WTC11 (cell line): ENCODE measurements at regions not wholly inside any gene's neighbourhood (a gene's known extent, or its start where the extent isn't known, plus 50 kb on each side); places are given as distances from the start of the nearest gene placed in this dataset.

ENCODE experiments used
- AFF4 ChIP-seq: sonication (generic); formaldehyde crosslinking; IDR thresholded peaks from 2 replicates; pipeline ENCODE4 v1.8.1; 2023; ENCODE audit warnings: mild to moderate bottlenecking, missing genetic modification reagents, borderline replicate concordance
- ATF2 ChIP-seq: sonication (generic); formaldehyde crosslinking; IDR thresholded peaks from 2 replicates; pipeline ENCODE4 v1.8.1; 2022; ENCODE audit warnings: low read depth, missing genetic modification reagents, borderline replicate concordance
- CREB1 ChIP-seq: sonication (generic); formaldehyde crosslinking; IDR thresholded peaks from 2 replicates; pipeline ENCODE4 v1.8.0; 2023; ENCODE audit warnings: mild to moderate bottlenecking, missing genetic modification reagents
- CTCF ChIP-seq: fragments of 200-600 bp; IDR thresholded peaks from 2 replicates; pipeline ENCODE4 v1.8.0; 2022; ENCODE audit warnings: antibody characterized with exemption
- ETV6 ChIP-seq: sonication (generic); formaldehyde crosslinking; IDR thresholded peaks from 2 replicates; pipeline ENCODE4 v1.8.1; 2022; ENCODE audit warnings: mild to moderate bottlenecking, missing genetic modification reagents
- JUN ChIP-seq: sonication (generic); formaldehyde crosslinking; IDR thresholded peaks from 2 replicates; pipeline ENCODE4 v1.8.0; 2023; ENCODE audit warnings: mild to moderate bottlenecking, missing genetic modification reagents
- USF2 ChIP-seq: sonication (generic); formaldehyde crosslinking; IDR thresholded peaks from 2 replicates; pipeline ENCODE4 v1.8.1; 2023; ENCODE audit warnings: mild to moderate bottlenecking, missing genetic modification reagents, moderate library complexity
- ZBTB43 ChIP-seq: sonication (generic); formaldehyde crosslinking; IDR thresholded peaks from 2 replicates; pipeline ENCODE4 v1.8.1; 2023; ENCODE audit warnings: mild to moderate bottlenecking, missing genetic modification reagents
- ZNF512 ChIP-seq: sonication (generic); formaldehyde crosslinking; IDR thresholded peaks from 2 replicates; pipeline ENCODE4 v1.8.1; 2022; ENCODE audit warnings: missing genetic modification reagents, borderline replicate concordance

GRCh38 chr11:31874631-31875191 lies 63.6 kb upstream of the PAX6 start:
- TF ChIP-seq USF2 (CRISPR knock-in tag) = no peak
- TF ChIP-seq ATF2 (CRISPR knock-in tag) = no peak
- TF ChIP-seq CTCF = no peak
- no peak for TF ChIP-seq ZNF512
- no peak for TF ChIP-seq AFF4 (CRISPR knock-in tag)
- TF ChIP-seq ETV6 (CRISPR knock-in tag) = no peak
- TF ChIP-seq CREB1 (CRISPR knock-in tag) = no peak
- no peak for TF ChIP-seq JUN (CRISPR knock-in tag)
- TF ChIP-seq ZBTB43 (CRISPR knock-in tag) = no peak
